IMR-90 (cell line): ENCODE measurements at regions not wholly inside any gene's neighbourhood (a gene's known extent, or its start where the extent isn't known, plus 50 kb on each side); places are given as distances from the start of the nearest gene placed in this dataset.

Experiments used
- ATAC-seq: fragments of 200-7000 bp; cut with Tn5 transposase; 2 replicates; pipeline ENCODE4 v1.9.1; 2020; ENCODE audit warnings: low read depth, mild to moderate bottlenecking, moderate library complexity
- BruUV-seq: library from RNA; stranded (reverse); fragments of 400-500 nt; replicated peaks from 2 replicates; lab custom pipeline; 2021; lab: Mats Ljungman, UMichigan
- CTCF ChIA-PET: fragments of 300-600 bp; formaldehyde crosslinking; extraction: SDS; loops from one replicate; lab custom pipeline; 2021; ENCODE audit warnings: antibody characterized with exemption; lab: Yijun Ruan, JAX
- POLR2A ChIA-PET: fragments of 300-600 bp; sonication (Branson Sonifier 250); formaldehyde crosslinking; loops from one replicate; lab custom pipeline; 2022; ENCODE audit warnings: antibody characterized with exemption; ENCODE audit not compliant: unreplicated experiment; lab: Charles Lee
- DNase-seq: peaks from one replicate; pipeline ENCODE4 v3.0.0; 2013
- H2AFZ ChIP-seq: replicated peaks from 2 replicates; pipeline ENCODE3; 2013; ENCODE audit warnings: low read length, mild to moderate bottlenecking; ENCODE audit not compliant: poor library complexity
- H2AK5ac ChIP-seq: 2 replicates; pipeline ENCODE4 v1.6.1; 2013; ENCODE audit warnings: low read depth, low read length, inconsistent platforms
- H2AK9ac ChIP-seq: replicated peaks from 2 replicates; pipeline ENCODE3; 2013; ENCODE audit warnings: mild to moderate bottlenecking, low read depth, low read length, moderate library complexity; ENCODE audit not compliant: poor library complexity
- H2BK120ac ChIP-seq: 2 replicates; pipeline ENCODE4 v1.6.1; 2013; ENCODE audit warnings: low read depth, low read length, inconsistent platforms
- H2BK15ac ChIP-seq: 3 replicates; pipeline ENCODE4 v1.6.1; 2013; ENCODE audit warnings: low read depth, low read length, inconsistent platforms
- H2BK20ac ChIP-seq: 2 replicates; pipeline ENCODE4 v1.6.1; 2013; ENCODE audit warnings: low read depth, mild to moderate bottlenecking, inconsistent platforms, low read length, moderate library complexity
- H2BK5ac ChIP-seq: 2 replicates; pipeline ENCODE4 v1.6.1; 2013; ENCODE audit warnings: mild to moderate bottlenecking, low read depth, low read length, inconsistent platforms; ENCODE audit not compliant: poor library complexity, severe bottlenecking
- H3K14ac ChIP-seq: replicated peaks from 2 replicates; pipeline ENCODE4 v1.6.1; 2013; ENCODE audit warnings: low read depth, low read length, inconsistent platforms
- H3K18ac ChIP-seq: 2 replicates; pipeline ENCODE4 v1.6.1; 2013; ENCODE audit warnings: low read depth, low read length, control low read depth
- H3K23ac ChIP-seq: 2 replicates; pipeline ENCODE4 v1.6.1; 2013; ENCODE audit warnings: low read depth, low read length, inconsistent platforms
- H3K27ac ChIP-seq: 2 replicates; pipeline ENCODE4 v1.5.1; 2013; ENCODE audit warnings: mild to moderate bottlenecking, control low read depth, low read length; ENCODE audit not compliant: insufficient read depth
- H3K27me3 ChIP-seq: 2 replicates; pipeline ENCODE4 v1.6.1; 2013; ENCODE audit warnings: low read length; ENCODE audit not compliant: control insufficient read depth, insufficient read depth
- H3K36me3 ChIP-seq: 2 replicates; pipeline ENCODE4 v1.6.1; 2013; ENCODE audit warnings: low read length, mixed read lengths; ENCODE audit not compliant: control insufficient read depth, insufficient read depth
- H3K4ac ChIP-seq: 2 replicates; pipeline ENCODE4 v1.6.1; 2013; ENCODE audit warnings: low read depth, low read length, inconsistent platforms
- H3K4me1 ChIP-seq: 2 replicates; pipeline ENCODE4 v1.6.1; 2013; ENCODE audit warnings: low read length, mixed read lengths; ENCODE audit not compliant: control insufficient read depth, insufficient read depth
- H3K4me2 ChIP-seq: 2 replicates; pipeline ENCODE4 v1.6.1; 2013; ENCODE audit warnings: low read depth, mild to moderate bottlenecking, control low read depth, low read length, moderate library complexity
- H3K4me3 ChIP-seq: 2 replicates; pipeline ENCODE4 v1.5.1; 2013; ENCODE audit warnings: low read depth, mild to moderate bottlenecking, control low read depth, low read length, moderate library complexity; ENCODE audit not compliant: insufficient read depth
- H3K56ac ChIP-seq: 2 replicates; pipeline ENCODE4 v1.6.1; 2013; ENCODE audit warnings: low read length, inconsistent platforms; ENCODE audit not compliant: insufficient read depth; ENCODE audit errors: extremely low read depth
- H3K79me1 ChIP-seq, 2 experiments: 2 replicates each; pipeline ENCODE4 v1.6.1; 2013; ENCODE audit warnings: low read length in 2 of 2, inconsistent platforms in 1 of 2, low read depth in 1 of 2
- H3K9ac ChIP-seq: 2 replicates; pipeline ENCODE4 v1.6.1; 2013; ENCODE audit warnings: low read depth, low read length, control low read depth
- H3K9me1 ChIP-seq: 2 replicates; pipeline ENCODE4 v1.6.1; 2013; ENCODE audit warnings: low read length, inconsistent platforms; ENCODE audit not compliant: insufficient read depth
- H3K9me3 ChIP-seq: 2 replicates; pipeline ENCODE4 v1.6.1; 2013; ENCODE audit warnings: low read length; ENCODE audit not compliant: control insufficient read depth, insufficient read depth
- H4K20me1 ChIP-seq: 2 replicates; pipeline ENCODE4 v1.6.1; 2013; ENCODE audit warnings: low read length, inconsistent platforms; ENCODE audit not compliant: insufficient read depth
- H4K5ac ChIP-seq: 2 replicates; pipeline ENCODE4 v1.6.1; 2013; ENCODE audit warnings: mild to moderate bottlenecking, low read depth, low read length, control low read depth
- H4K8ac ChIP-seq, 2 experiments: 2 replicates each; pipeline ENCODE4 v1.6.1; 2013; ENCODE audit warnings: low read depth in 2 of 2, low read length in 2 of 2, control low read depth in 1 of 2, inconsistent platforms in 1 of 2
- H4K91ac ChIP-seq: 2 replicates; pipeline ENCODE4 v1.6.1; 2013; ENCODE audit warnings: low read depth, low read length, inconsistent platforms; ENCODE audit not compliant: insufficient read depth
- CHD1 ChIP-seq: IDR thresholded peaks from 2 replicates; pipeline ENCODE4 v1.6.1; 2012; ENCODE audit warnings: low read depth, low read length, improper control_type of control experiment
- CTCF ChIP-seq: conservative IDR thresholded peaks from 2 replicates; pipeline ENCODE4 v1.5.1; 2012; ENCODE audit warnings: mild to moderate bottlenecking, low read depth, low read length, improper control_type of control experiment
- ELK1 ChIP-seq: fragments of 150-350 bp; IDR thresholded peaks from 2 replicates; pipeline ENCODE4 v1.6.1; 2016; ENCODE audit warnings: low read depth, mild to moderate bottlenecking, low read length, moderate library complexity, borderline replicate concordance
- FOS ChIP-seq: fragments of 150-350 bp; IDR thresholded peaks from 2 replicates; pipeline ENCODE4 v1.6.1; 2016; ENCODE audit warnings: low read depth, low read length
- MAFK ChIP-seq: IDR thresholded peaks from 2 replicates; pipeline ENCODE4 v1.6.1; 2012; ENCODE audit warnings: low read depth, low read length, improper control_type of control experiment
- POLR2A ChIP-seq: IDR thresholded peaks from 2 replicates; pipeline ENCODE4 v1.6.1; 2012; ENCODE audit warnings: mild to moderate bottlenecking, low read depth, low read length
- RAD21 ChIP-seq: IDR thresholded peaks from 2 replicates; pipeline ENCODE4 v1.6.1; 2012; ENCODE audit warnings: low read length, improper control_type of control experiment
- SMC3 ChIP-seq: fragments of 150-350 bp; IDR thresholded peaks from 2 replicates; pipeline ENCODE4 v1.6.1; 2016; ENCODE audit warnings: low read depth, mild to moderate bottlenecking, antibody characterized with exemption, low read length, moderate library complexity
- WGBS, 2 experiments: methylation state at CpG; one replicate each; pipeline versions ENCODE4 v1.1.5 to v1.1.7; 2013; ENCODE audit warnings: missing lambda C conversion rate in 2 of 2; ENCODE audit not compliant: insufficient read length in 1 of 2; ENCODE audit errors: extremely low coverage in 2 of 2; 5-methylcytosine and 5-hydroxymethylcytosine counted together
- dilution Hi-C: fragments of 300-500 bp; cut with HindIII; formaldehyde crosslinking; loops from one replicate; pipeline ENCODE4 v1.14.3; 2018; ENCODE audit warnings: low sequenced_read_pairs; ENCODE audit not compliant: unreplicated experiment
- in situ Hi-C: fragments of 300-500 bp; cut with MboI; formaldehyde crosslinking; loops from 3 replicates; pipeline ENCODE4 v1.14.3; 2019; ENCODE audit warnings: low sequenced_read_pairs, inconsistent platforms, mixed read lengths
- intact Hi-C: fragments of 100-400 bp; cut with micrococcal nuclease; formaldehyde crosslinking; loops from 2 replicates; pipeline ENCODE4 v1.10.0; 2022

GRCh38 chr10:78360284-78360683 is 326.6 kb downstream of the RPS24 start:
- no peak overlapping the region for H3K56ac ChIP-seq
- 84% methylated on average over 4 of the region's 6 CpGs; no CpG with 5 or more reads in 1 of the 2 experiments for WGBS, 2 experiments
- no peak overlapping the region for H2BK120ac ChIP-seq
- no peaks in the 10 kb centered on the region for H3K9me3 ChIP-seq
- intact Hi-C loops, result no loop called here
- no peak overlapping the region for H3K4me2 ChIP-seq
- ATAC-seq, result no peak
- in situ Hi-C loops, result no loop called here
- no peak overlapping the region for H2BK20ac ChIP-seq
- H4K8ac ChIP-seq, result no peak overlapping the region
- H2AFZ ChIP-seq, result no peak overlapping the region
- ChIA-PET CTCF (no interaction called here), POLR2A (no interaction called here)
- DNase-seq, result no peak
- TF ChIP-seq ELK1, result no peak
- no peak for TF ChIP-seq MAFK
- TF ChIP-seq SMC3, result no peak
- no peak for TF ChIP-seq POLR2A
- TF ChIP-seq FOS, result no peak
- TF ChIP-seq CTCF, result no peak
- no peak for TF ChIP-seq RAD21
- TF ChIP-seq CHD1, result no peak
- H3K4ac ChIP-seq, result no peak overlapping the region
- H4K91ac ChIP-seq, result no peak overlapping the region
- peaks cover 2% of the 10 kb centered on the region; the same call in 1 of the 2 replicates for H3K9me1 ChIP-seq
- peaks cover 2% of the 10 kb centered on the region; the same call in 1 of the 2 replicates for H3K4me1 ChIP-seq
- H4K5ac ChIP-seq, result no peak overlapping the region
- no peak overlapping the region for H2BK5ac ChIP-seq
- dilution Hi-C loops, result no loop called here
- no peak overlapping the region for H3K18ac ChIP-seq
- H3K9ac ChIP-seq, result no peak overlapping the region
- H4K20me1 ChIP-seq, result no peaks in the 10 kb centered on the region
- no peak overlapping the region for H3K27ac ChIP-seq
- no peak overlapping the region for H3K4me3 ChIP-seq
- H2BK15ac ChIP-seq, result no peak overlapping the region
- H2AK5ac ChIP-seq, result no peak overlapping the region
- no peaks in the 10 kb centered on the region for H3K36me3 ChIP-seq
- H3K79me1 ChIP-seq, result no peaks in the 10 kb centered on the region
- peaks cover 53% of the 10 kb centered on the region for H3K27me3 ChIP-seq
- BruUV-seq, result no TSS peak
- no peak overlapping the region for H3K23ac ChIP-seq
- H3K14ac ChIP-seq, result no peak overlapping the region
- H2AK9ac ChIP-seq, result no peak overlapping the region
